GM12801 (cell line): ENCODE measurements at regions not wholly inside any gene's neighbourhood (a gene's known extent, or its start where the extent isn't known, plus 50 kb on each side); places are given as distances from the start of the nearest gene placed in this dataset.

ENCODE experiments used
- CTCF ChIP-seq: IDR thresholded peaks from one replicate; pipeline ENCODE4 v1.5.1; 2011; ENCODE audit warnings: control low read depth; ENCODE audit not compliant: insufficient read length; ENCODE audit errors: extremely low read depth

- no peak for TF ChIP-seq CTCF
Observed at GRCh38 chr14:87111126-87111525, 881.9 kb downstream of the GALC start.

DNA sequence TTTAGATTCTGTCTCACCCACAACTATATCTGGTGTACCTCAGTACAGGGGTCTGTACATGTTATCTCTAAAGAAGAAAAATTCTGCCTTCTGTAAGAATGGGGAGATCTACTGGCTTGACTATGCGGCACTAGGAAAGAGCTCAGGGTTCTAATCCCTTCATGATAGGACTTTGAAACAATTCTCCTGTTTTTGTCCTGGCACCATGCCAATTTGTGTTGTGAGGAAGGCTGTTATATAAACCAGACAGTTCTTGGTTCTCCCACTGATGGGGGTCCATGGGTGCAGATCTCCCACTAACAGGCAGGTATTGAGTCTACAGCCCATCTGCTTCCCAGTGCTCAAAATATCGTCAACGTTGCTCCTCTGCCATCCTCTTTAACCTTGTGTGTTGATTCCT, 883.7 kb downstream of the GALC start:
- TF ChIP-seq CTCF, result no peak

DNA sequence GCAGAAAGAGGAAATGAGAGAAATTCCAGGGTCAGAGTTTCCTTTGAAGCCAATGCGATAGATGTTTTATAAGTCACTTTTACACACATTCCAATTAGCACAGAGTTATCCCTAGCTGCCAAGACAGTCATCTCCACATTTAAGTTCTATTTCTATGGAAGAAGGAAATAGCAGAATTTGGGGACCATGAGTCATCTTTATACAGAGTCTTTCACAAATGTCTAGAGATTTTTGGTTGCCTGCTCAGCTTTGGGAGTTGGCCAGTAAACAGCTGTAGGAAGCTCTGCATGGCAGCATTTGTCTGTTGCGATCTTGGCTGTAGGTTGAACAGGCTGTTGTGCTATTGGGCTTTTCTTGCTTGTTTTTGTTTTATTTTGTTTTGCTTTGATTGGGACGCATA, 884.3 kb downstream of the GALC start:
- TF ChIP-seq CTCF, result no peak

DNA sequence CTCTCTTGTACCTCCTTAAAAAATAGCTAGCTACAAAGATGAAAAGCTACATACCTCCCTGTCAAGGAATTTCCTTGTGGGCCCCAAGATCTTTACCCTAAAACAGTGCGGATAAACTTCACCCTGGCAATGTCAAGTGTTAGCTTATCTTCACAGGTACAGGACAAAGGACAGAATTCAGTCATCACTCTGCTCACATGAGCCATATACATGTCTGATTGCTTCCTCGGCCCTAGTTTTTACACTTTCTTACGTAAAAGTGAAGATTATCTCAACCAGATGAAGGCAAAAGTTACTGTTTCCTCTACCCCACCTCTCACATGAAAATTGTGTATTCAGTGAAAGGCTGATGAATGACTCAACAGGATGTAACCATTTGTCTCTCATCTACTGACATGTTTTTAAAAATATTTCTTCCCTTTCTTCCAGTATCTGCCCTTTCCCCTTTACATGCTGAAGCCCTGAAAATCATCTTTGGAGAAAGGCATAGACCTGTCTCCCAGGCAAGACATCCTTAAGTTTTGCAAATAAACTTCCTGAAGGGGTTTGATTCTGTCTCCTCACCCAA, 890.1 kb downstream of the GALC start:
- TF ChIP-seq CTCF, result no peak

DNA sequence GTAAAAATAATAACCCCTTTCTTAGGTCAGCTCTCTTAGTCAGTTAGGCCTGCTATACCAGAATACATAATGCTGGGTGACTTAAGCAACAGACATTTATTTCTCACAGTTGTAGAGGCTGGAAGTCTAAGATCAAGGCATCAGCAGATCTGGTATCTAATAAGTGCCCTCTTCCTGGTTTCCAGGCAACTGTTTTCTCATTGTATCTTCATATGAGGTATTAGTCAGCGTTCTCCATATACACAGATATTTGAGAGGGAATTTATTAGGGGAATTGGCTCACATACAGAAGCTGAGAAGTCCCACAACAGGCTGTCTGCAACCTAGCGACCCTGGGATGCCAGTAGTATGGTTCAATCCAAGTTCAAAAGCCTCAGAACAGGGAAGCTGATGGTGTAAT, 896.0 kb downstream of the GALC start:
- no peak for TF ChIP-seq CTCF

- TF ChIP-seq CTCF, result no peak
Observed at GRCh38 chr14:87094913-87095312, 898.1 kb downstream of the GALC start.

GRCh38 chr14:87088588-87088987, 904.4 kb downstream of the GALC start:
- no peak for TF ChIP-seq CTCF

- no peak for TF ChIP-seq CTCF
Observed at GRCh38 chr14:87087881-87088280, 905.1 kb downstream of the GALC start.
